ENCODE measurements at regions not wholly inside any gene's neighbourhood (a gene's known extent, or its start where the extent isn't known, plus 50 kb on each side); places are given as distances from the start of the nearest gene placed in this dataset.

- TF ChIP-seq, protein P1, sequence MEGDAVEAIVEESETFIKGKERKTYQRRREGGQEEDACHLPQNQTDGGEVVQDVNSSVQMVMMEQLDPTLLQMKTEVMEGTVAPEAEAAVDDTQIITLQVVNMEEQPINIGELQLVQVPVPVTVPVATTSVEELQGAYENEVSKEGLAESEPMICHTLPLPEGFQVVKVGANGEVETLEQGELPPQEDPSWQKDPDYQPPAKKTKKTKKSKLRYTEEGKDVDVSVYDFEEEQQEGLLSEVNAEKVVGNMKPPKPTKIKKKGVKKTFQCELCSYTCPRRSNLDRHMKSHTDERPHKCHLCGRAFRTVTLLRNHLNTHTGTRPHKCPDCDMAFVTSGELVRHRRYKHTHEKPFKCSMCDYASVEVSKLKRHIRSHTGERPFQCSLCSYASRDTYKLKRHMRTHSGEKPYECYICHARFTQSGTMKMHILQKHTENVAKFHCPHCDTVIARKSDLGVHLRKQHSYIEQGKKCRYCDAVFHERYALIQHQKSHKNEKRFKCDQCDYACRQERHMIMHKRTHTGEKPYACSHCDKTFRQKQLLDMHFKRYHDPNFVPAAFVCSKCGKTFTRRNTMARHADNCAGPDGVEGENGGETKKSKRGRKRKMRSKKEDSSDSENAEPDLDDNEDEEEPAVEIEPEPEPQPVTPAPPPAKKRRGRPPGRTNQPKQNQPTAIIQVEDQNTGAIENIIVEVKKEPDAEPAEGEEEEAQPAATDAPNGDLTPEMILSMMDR (IDR thresholded peaks at IDR 0.05; ENCODE audit: low read depth, low read length, poor library complexity, severe bottlenecking): no peak
- TF ChIP-seq EZH2phosphoT487 (IDR thresholded peaks at IDR 0.05; ENCODE audit: borderline replicate concordance, low read length): no peak
Measured at GRCh38 chr4:81814987-81815541, 343.4 kb upstream of the RASGEF1B start.

All from DOHH2 (cell line).